Colon (tissue), 2 donors: ENCODE measurements at regions not wholly inside any gene's neighbourhood (a gene's known extent, or its start where the extent isn't known, plus 50 kb on each side); places are given as distances from the start of the nearest gene placed in this dataset.
"Not testable (repeated sequence)": the region's sequence is repeated elsewhere in the genome, so short reads cannot be mapped to it uniquely, and the experiment has no call there.

ENCODE experiments used
- FAIRE-seq: peaks from 2 replicates; lab custom pipeline; 2012; peaks lifted over from hg19 to GRCh38; lab: Jason Lieb, UNC
- donor health status: control.
- donor health status: control.

DNA sequence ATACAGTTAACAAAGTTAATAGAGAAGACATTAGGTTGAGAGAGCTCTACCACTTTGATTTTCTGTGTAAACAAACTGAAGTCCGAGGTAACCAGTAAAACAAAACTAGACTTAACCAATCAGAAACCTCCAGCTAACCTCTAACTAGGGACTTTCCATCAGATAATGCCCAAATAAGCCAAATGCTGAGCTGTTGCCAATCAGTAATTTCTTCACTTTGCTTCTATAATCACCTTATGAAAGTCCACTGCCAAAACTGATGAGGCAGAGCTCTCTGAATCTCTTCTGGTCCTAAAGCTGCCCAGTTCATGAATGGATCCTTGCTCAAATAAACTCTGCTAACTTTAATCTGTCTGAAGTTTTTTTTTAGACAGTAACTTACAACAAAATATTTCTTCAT is 448.0 kb upstream of the NECTIN3 start:
- FAIRE-seq: no peak

DNA sequence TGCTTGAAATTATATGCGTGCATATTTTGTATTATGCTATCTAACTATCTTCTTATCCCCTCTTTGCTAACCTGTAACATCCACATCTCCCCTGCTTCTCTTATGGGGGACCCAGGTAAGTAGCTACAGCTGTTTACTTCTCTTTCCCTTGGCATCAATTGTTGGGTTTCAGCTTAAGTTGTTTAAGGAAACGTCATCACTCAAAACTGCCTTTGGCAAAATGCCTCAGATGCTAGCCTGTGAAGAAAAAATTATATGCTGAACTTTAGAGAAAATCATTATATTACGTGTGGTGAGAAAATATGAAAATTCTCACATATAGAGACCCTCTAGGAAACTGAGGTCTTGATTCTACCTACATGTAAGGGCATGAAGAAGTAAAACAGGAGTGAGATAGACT is 447.0 kb upstream of the NECTIN3 start:
- FAIRE-seq: no peak

DNA sequence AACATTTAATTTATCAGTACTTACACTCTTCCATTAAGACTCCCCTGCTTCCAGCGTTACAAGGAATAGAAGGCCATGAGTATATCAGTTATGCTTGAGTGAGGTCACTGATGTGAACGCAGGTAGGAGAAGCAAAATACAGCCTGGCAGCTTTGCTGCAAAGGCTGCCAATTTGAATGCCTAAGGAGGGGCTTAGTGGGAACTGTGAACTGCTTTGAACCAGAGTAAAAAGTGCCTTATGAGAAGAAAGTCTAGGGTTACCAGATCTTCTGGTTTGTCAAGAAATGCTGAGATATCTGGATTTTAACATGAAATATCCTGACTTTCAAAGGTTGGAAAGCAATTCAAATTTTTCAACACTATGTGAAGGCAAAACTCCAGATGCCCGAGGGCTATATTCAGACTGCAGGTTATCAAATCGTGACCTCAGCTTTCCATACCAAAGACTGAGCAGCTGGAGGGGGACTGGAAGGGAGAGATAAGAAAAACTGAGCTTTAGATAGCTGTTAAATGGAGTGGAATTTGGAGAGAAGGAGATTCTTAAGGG is 446.3 kb upstream of the NECTIN3 start:
- FAIRE-seq: no peak

DNA sequence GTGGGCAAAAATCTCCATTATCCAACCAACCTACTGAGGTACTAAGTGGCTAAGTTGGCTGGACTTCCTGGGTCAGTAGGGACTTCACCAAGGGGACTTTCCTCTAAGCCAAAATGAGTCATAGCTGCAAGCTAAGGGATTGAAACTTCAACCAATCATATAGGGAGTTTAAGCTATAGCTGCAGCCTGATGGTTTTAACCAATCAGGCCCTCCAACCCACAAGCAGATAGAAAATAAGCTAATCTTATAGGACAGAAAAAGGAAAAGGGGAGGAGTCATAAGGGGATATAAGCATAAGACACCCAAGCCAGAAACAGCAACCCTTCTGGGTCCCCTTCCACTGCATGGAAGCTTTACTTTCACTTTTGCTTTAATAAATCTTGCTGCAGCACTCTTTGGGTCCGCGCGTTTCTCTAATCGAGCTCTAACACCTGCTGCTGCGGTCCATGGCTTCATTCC is 444.9 kb upstream of the NECTIN3 start:
- FAIRE-seq: not testable (repeated sequence)

DNA sequence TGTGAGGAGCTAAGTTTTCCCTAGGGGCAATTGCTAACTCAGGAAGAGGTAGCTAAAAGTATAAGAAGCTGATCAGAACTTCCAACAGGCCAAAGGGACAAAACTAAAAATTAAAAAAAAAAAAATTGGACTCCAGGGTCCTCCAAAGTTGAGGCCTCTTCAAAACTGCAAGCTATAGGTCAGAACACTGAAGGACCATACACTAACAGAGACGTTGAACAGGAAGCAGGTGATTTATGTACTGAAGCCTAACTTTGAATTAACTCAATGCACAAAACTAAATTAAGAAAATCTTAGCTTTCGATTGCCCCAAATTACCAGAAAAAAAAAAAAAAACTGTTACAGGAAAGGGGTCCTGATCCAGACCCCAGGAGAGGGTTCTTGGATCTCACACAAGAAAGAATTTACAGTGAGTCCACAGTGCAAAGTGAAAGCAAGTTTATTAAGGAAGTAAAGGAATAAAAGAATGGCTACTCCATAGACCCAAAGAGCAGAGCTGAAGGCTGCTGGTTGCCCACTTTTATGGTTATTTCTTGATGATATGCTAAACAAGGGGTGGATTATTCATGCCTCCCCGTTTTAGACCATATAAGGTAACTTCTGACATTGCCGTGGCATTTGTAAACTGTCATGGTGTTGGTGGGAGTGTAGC is 442.8 kb upstream of the NECTIN3 start:
- no peak for FAIRE-seq

DNA sequence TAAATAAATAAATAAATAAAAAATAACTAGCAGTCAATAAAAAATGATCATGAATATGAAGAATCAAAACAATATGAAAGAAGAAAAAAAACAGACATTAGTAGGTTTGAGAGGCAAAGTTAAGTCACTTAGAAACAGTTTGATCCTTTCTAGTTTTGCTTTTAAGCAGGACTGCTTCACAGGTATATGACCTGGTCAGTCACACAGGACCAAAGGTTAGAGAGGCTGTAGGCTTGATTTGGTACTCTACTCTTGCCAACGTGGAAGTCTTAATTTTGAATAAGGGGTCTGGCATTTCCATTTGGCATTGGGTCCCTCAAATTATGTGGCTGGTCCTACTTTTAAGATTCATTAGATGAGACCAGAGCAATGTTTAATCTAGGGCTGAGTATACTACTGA is 441.7 kb upstream of the NECTIN3 start:
- no peak for FAIRE-seq

DNA sequence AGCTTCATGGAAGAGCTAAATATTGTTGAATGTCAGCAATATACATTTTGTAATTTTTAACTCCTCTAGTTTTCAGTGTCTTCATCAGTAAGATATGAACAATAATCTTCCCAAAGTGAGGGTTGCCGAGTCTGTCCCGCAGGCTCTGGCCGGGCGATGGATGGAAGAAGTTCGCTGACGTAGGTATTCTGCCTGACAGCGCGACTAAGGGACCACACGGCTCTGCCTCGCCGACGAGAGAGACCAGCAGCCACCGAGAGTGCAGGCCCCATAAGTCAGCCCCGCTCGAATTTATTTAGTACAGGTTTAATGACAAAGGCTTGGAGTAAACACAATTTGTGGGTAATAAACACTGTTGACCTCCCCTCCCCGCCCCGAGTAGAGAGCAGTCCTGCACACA is 427.4 kb upstream of the NECTIN3 start:
- FAIRE-seq: no peak

DNA sequence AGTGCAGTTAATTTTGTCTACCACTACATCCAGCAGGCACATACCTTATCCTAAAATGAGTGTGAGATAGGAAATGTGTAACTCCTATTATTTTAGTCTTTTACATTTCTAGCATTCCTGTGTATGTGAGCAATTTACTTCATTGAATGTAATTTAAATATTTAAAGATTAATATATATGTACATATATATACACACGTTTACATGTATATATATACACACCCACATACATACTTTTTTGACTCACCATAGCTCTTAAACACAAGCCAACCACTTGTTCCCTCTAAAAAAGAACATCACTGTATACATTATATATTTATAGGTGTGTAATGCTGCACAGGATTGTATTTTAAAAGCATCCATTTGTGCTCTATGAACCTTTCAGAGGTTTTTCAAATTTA is 425.6 kb upstream of the NECTIN3 start:
- no peak for FAIRE-seq

DNA sequence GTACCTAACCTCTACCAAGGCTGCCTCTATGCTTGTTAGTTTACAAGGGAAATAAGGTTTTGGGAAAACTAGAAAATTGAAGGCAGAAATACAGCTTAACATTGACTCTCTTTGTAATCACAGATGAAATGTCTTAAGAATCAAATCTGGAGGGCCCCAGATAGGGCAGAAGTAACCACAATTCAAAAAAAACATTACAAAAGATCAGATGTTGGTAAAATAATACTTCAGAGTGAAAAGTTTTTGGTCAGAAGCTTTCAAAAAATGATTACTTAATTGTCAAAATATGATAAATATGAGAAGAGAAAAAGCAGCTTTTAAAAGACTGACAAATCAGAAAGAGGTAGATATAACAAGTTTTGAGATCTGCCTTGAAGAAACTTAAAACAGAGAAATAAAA is 425.1 kb upstream of the NECTIN3 start:
- no peak for FAIRE-seq

DNA sequence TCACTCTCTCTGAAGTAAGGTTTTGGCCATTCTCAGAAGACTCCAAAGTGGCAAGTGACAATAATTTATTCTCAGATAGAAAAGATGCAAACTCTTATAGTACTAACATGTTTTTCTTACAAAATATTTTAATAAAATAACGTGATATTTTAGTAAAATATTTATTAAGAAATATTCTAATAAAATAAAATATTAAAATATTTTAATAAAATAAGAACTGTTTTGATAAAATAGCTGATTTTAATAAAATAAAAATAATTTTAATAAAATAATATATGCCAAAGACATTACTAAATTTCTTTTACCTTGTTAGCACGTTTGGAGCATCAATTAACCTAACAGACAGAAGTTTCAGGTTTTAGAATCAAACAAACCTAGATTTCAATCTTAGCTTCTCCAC is 424.0 kb upstream of the NECTIN3 start:
- FAIRE-seq: peak; percentile 90

DNA sequence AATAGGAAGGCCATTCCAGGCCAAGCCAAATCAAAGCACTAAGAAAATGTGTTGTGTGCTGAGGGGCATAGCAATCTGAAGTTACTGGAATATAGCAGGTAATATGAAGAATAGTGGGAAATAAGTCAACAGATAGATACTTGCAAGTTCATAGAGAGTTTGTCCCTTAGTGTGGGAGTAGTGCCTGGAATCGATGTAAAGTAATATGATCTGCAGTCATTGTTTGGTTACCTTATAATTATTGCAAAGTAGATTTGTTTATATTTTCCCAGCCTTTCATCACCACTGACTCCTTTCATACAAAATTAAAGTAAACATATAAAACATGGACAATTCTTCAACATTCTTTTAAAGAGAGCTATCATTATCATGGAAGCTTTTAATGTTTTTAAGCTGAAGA is 420.9 kb upstream of the NECTIN3 start:
- FAIRE-seq: no peak

DNA sequence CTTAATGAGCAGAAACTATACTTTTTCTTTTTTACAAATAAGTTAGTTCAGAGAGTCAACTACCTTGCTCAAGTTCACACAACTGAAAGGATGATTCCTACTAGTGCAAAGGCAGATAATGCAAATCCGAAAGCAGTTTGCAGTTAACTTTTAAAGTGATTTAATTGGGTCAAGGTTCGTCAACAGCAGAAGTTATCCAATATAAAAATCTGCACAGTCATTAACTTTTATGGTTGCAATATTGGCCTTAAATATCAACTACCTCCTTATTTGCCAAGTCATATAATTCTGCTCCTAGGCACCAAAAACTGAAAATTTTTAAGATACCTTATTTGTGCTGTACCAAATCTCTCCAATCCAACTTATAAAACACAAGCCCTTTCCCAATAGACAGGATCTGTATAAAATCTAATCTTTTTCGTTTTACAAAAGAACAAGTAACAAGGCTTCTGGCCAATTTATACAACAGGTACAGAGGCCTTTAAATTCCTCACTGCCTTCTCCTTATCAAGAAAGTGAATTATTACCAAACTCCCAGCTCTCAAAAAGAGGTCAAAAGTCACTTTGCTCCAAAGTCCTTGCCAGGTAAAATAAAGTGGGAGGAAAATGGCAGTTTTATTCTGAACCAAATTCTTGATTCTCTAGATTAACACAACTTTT is 416.6 kb upstream of the NECTIN3 start:
- peak; percentile 14 for FAIRE-seq

DNA sequence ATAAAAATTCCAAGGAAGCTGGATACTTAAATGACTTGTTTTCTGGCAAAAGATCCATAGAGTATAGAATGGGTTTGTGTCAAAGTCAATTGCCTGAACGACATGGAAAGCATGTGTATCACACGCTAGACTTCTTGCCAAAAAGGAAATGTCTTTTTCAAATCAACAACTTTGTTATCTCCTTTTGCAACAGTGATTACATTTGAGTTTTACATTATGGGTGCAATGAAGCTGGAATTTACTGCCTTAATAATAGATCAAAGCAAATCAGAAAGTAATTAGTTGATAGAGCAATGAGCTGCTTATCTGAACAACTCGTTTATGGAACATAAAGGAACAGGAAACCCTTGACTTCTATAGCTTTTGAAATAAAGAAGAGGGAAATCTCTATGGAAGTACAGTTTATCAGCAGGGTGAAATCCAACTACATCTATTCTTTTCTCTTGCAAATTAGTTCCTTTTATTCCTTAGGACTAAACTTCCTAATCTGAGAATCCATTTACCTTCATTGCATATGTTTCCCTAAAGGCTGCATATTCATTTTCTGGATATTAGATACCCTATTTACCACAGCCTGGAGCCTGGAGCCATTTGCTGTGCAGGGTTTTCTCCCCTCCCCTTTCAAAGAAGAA is 415.1 kb upstream of the NECTIN3 start:
- FAIRE-seq: peak; percentile 85

DNA sequence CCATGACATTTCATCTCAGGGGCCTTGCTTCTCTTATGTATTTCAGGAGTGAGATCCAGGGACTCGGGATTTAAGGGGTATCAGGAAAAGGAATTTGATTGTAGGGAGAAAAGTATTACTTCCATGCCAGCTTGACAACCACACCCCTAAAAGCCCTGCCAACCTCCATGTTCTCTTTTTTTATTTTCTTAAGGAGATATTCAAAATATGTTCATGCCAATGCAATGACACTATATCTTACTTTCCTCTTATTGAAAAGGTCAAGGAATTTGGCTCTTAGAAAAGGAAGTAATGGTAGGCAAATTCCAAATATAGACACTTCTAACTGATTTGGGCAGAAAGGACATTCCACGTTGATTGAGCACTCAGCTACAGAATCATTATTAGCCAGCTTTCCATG is 407.5 kb upstream of the NECTIN3 start:
- no peak for FAIRE-seq

DNA sequence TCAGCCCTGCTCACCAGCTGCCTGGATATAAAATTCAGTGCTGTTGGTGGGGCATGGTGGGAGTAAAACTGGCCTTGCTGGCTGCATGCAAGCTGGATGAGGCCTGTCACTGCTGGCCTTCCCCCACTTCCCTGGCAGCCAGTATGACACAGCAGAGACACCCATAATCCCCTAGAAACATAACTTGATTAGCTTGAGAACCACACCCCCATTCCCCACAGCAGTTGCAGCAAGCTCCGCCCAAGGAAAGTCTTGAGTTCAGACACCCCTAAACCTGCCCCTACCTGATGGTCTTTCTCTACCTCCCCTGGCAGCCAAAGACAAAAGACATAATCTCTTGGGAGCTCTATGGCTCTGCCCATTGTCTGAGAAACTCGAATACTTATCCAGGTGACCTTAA is 405.1 kb upstream of the NECTIN3 start:
- FAIRE-seq: no peak

DNA sequence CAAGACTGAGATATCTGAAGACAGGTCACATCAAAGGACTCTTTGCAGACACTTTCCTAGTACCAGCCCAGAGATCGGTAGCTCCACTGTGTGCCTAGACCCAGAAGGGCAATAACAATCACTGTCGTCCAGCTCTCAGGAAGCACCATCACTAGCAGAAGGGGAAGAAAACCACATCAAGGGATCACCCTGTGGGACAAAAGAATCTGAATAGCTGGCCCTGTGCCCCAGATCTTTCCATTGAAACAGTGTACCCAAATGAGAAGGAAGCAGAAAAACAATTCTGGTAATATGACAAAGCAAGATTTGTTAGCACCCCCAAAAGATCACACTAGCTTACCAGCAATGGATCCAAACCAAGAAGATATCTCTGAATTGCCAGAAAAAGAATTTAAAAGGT is 404.4 kb upstream of the NECTIN3 start:
- no peak for FAIRE-seq

DNA sequence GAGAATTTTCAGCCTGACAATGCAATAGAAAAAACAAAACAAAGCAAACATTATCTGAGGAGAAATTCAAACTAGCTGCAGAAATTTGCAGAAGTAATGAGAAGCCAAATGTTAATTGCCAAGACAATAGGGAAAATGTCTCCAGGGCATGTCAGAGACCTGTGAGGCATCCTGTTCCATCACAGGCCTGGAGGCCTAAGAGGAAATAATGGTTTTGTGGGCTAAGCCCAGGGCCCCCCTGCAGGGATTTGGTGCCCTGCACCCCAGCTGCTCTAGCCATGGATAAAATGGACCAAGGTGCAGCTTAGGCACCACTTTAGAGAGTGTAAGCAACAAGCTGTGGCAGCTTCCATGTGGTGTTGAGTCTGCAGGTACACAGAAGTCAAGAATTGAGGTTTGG is 401.2 kb upstream of the NECTIN3 start:
- no peak for FAIRE-seq

DNA sequence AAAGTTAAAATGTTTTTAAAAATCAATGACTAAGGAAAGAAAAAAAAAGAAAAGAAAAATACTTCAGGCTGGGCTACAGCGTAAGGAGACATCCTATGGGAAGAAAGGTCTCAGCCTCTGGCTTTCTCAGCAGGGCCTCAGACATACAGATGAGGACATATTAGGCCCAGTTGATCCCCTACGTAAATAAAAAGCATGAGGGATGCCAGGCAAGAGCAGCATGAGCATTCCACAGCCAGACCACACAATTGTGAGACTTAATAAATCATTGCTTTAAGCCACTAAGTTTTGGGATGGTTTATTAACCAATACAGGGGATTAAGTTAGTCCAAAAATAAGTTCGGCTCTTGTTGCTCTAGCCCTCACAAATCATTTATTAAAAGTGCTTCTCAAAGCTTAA is 394.1 kb upstream of the NECTIN3 start:
- no peak for FAIRE-seq

DNA sequence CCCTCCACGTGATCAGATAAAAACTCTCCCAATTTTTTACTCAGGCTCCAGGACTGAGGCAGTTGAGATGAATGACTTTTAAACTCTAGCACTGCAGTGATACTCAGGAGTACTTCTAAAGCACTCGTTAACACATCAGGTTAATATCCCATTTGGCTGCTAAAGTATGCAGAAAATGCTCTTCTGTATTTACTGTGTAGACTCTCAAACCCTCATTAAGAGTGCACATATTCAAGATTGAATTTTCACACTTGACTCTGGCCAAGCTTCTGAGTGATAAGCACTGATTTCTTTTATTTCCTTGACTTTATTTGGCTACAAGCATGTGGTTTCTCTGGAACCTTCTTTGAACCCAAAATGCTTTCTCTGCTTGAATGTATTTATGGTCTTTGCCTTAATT is 392.3 kb upstream of the NECTIN3 start:
- FAIRE-seq: no peak

DNA sequence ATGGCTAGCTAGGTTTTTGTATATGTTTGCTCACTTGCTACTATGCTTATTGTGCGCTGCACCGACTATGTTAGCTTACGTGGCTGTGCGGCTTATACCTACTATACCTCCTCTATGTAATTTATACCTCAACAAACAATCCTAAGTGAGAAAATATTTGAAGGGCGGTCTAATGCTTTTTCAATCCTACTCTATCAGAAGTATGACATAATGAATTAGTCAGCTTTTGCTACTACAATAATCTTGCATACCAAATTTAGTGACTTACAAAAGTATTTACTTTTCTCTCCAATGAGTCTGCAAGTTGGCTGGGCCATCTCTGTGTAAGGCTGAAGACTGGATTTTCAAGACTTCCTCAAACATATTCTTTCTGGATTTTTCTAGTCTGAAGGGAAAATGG is 391.2 kb upstream of the NECTIN3 start:
- FAIRE-seq: no peak

DNA sequence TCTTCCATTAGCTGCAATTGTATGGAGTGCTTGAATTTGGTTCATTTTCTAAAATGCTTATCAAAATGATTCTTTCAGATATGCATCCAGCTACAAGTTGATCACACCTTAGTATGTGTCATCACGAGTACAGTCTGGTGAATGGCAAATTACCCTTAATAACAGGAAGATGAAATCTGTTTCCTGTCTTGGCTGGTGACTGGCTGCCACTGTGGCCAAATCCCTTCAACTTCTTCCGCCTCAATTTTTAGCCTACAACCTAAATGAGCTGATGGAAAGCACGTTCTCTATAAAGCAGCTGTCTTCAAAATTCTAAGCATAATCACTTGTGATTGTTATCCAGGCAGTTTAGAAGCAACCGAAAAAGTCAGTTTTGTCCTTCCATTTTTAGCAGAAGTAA is 387.1 kb upstream of the NECTIN3 start:
- no peak for FAIRE-seq

DNA sequence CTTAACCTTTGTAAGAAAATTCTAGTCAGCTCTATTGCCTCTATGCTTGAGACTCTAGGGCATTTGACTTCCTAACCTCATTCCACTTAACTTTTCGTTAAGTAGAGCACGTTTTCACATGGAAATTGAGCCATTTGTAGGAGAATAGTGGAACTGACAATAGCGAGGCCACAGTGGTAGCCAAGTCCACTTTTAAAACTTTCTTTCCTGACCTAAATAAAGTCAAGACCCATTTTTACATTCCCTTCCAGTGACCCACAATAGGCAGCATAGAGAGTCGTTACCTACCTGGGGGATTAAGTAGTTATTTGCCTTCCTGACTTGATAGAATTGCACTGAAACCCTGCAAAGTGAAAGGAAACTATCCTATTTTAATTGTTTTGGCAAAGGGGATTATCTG is 386.0 kb upstream of the NECTIN3 start:
- FAIRE-seq: no peak

DNA sequence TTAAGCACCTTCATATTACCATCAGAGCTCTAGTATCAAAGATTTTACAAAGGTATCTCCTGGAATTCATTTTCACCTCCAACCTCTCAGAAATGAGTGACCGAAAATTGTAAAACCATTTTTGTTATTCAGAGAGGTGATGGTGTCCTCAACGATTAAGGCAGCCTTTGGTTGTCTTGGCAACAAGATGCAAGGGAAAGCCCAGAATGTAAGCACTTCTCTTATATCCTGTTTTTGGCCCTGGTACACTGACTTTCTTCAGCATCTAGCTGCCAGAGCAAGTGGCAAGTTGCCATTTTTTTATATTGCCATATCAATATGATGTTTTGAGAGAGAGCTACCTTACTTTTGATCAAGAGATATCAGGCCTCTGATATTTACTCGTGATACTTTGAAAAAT is 384.9 kb upstream of the NECTIN3 start:
- no peak for FAIRE-seq

DNA sequence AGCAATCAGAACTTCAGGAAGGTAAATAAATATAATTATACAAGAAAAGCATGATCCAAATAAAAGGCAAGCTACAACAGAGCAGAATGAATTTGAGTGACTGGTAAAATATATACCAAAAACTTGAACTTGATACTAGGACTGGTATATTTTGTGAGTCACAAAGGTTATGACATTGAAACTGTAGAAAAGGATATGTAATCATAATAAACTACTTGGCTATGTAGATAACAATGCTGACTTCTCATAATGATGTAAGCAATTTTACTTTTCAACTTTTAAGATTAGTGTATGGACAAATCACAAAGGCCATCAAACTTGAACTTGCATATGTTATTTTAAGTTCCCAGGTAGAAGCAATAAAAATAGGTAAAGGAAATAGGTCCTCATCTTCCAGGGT is 384.5 kb upstream of the NECTIN3 start:
- FAIRE-seq: no peak
